WERI-Rb-1 (cell line): ENCODE measurements at regions not wholly inside any gene's neighbourhood (a gene's known extent, or its start where the extent isn't known, plus 50 kb on each side); places are given as distances from the start of the nearest gene placed in this dataset.

Source experiments
- DNase-seq: peaks from one replicate; pipeline ENCODE4 v3.0.0-alpha.2; 2020
- H3K27ac ChIP-seq: fragments of 250-450 bp; sonication (Bioruptor Pico); 2 replicates; pipeline ENCODE4 v1.5.1; 2020; ENCODE audit warnings: mild to moderate bottlenecking, moderate library complexity
- H3K27me3 ChIP-seq: fragments of 250-450 bp; sonication (Bioruptor Pico); 2 replicates; pipeline ENCODE4 v1.5.1; 2021; ENCODE audit warnings: mild to moderate bottlenecking, low read depth, moderate library complexity; ENCODE audit not compliant: insufficient read depth, severe bottlenecking
- H3K36me3 ChIP-seq: fragments of 250-450 bp; sonication (Bioruptor Pico); 2 replicates; pipeline ENCODE4 v1.5.1; 2020; ENCODE audit warnings: mild to moderate bottlenecking, moderate library complexity
- H3K4me3 ChIP-seq: 2 replicates; pipeline ENCODE4 v1.5.1; 2011; ENCODE audit warnings: low read depth, mild to moderate bottlenecking, control low read depth, low read length
- H3K9me3 ChIP-seq: fragments of 250-450 bp; sonication (Bioruptor Pico); 2 replicates; pipeline ENCODE4 v1.5.1; 2021; ENCODE audit warnings: mild to moderate bottlenecking, moderate library complexity; ENCODE audit not compliant: severe bottlenecking
- TF ChIP-seq, protein P1 (sequence below): IDR thresholded peaks from 2 replicates; pipeline ENCODE4 v1.5.1; 2011; ENCODE audit warnings: low read depth, mild to moderate bottlenecking, control low read depth, inconsistent platforms, low read length

DNA sequence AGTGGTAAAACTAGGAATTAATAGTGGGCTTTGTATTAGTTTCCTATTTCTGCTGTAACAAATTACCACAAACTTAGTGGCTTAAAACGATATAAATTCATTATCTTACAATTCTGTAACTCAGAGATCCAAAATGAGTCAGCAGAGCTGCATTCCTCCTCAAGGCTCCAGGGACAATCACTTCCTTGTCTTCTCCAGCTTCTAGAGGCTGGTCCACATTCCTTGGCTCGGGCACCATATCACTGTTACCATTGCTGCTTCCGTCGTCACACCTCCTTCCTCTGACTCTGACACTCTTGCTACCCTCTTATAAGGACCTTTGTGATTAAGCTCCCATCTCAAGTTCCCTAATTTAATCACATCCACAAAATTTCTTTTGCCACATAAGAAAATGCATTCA lies 567.8 kb upstream of the KLHL29 start:
- no peak for DNase-seq
- Histone ChIP-seq H3K27me3 (no peaks in the 10 kb centered on the region), H3K36me3 (no peaks in the 10 kb centered on the region), H3K9me3 (no peaks in the 10 kb centered on the region), H3K4me3 (no peak overlapping the region), H3K27ac (no peak overlapping the region)
- TF ChIP-seq, protein P1, sequence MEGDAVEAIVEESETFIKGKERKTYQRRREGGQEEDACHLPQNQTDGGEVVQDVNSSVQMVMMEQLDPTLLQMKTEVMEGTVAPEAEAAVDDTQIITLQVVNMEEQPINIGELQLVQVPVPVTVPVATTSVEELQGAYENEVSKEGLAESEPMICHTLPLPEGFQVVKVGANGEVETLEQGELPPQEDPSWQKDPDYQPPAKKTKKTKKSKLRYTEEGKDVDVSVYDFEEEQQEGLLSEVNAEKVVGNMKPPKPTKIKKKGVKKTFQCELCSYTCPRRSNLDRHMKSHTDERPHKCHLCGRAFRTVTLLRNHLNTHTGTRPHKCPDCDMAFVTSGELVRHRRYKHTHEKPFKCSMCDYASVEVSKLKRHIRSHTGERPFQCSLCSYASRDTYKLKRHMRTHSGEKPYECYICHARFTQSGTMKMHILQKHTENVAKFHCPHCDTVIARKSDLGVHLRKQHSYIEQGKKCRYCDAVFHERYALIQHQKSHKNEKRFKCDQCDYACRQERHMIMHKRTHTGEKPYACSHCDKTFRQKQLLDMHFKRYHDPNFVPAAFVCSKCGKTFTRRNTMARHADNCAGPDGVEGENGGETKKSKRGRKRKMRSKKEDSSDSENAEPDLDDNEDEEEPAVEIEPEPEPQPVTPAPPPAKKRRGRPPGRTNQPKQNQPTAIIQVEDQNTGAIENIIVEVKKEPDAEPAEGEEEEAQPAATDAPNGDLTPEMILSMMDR = no peak

DNA sequence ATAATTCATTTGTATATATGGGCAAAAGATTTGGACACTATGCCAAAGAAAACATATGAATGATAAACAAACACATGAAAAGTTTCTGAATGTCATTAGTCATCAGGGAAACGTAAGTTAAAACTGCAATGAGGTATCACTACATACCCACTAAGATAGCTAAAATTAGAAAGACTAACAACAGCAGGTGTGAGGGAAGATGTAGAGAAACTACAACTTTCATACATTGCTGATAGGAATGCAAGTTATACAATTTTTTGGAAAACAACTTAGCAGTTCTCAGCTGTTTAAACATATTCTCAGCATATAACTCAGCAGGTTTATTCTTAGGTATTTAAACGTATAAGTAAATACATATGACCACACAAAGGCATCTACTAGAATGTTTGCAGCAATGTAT lies 563.5 kb upstream of the KLHL29 start:
- Histone ChIP-seq H3K9me3 (no peaks in the 10 kb centered on the region), H3K27ac (no peak overlapping the region), H3K4me3 (no peak overlapping the region), H3K36me3 (no peaks in the 10 kb centered on the region), H3K27me3 (no peaks in the 10 kb centered on the region)
- TF ChIP-seq, protein P1 = no peak
- DNase-seq = no peak

DNA sequence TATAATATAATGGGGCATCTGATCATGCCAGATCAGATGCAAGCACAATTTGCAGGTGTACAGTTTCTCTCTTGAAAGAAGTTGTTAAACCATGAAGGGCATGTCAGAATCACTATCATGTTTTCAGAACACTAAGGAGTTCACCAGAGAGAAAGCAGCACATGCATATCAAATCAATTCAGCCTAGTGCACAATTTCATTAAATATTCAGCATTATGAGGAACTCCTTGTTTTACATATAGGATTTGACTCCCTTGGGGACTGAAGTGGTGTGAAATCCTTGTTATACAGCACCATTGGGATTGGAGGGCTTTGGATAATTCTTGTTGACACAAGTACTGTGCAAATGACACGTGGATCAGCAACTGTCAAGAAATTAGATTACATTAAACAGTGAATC lies 562.1 kb upstream of the KLHL29 start:
- no peak overlapping the region for H3K4me3 ChIP-seq
- no peaks in the 10 kb centered on the region for H3K27me3 ChIP-seq
- no peaks in the 10 kb centered on the region for H3K36me3 ChIP-seq
- TF ChIP-seq, protein P1 = no peak
- DNase-seq = no peak
- H3K9me3 ChIP-seq = no peaks in the 10 kb centered on the region
- no peak overlapping the region for H3K27ac ChIP-seq

DNA sequence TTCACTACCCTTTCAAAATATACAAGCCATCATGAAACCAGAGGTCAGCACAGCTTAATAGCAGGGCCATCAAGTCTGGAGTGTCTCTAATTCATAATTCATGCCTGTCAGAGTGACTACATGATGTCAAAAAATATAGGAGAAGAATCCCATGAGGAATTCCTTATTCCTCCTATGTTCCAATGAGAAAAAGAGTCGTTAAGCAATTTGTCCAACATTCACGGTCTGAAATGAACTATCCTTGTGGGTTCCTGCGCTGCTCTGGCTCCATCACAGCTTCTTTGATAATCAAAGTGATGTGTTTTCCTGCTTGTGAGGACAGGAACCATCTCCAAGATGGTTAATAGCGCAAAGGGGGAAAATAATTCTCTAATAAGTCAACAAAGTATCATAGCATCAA lies 560.4 kb upstream of the KLHL29 start:
- no peak for DNase-seq
- Histone ChIP-seq H3K36me3 (no peaks in the 10 kb centered on the region), H3K4me3 (no peak overlapping the region), H3K27ac (no peak overlapping the region), H3K9me3 (no peaks in the 10 kb centered on the region), H3K27me3 (no peaks in the 10 kb centered on the region)
- TF ChIP-seq, protein P1 = no peak

DNA sequence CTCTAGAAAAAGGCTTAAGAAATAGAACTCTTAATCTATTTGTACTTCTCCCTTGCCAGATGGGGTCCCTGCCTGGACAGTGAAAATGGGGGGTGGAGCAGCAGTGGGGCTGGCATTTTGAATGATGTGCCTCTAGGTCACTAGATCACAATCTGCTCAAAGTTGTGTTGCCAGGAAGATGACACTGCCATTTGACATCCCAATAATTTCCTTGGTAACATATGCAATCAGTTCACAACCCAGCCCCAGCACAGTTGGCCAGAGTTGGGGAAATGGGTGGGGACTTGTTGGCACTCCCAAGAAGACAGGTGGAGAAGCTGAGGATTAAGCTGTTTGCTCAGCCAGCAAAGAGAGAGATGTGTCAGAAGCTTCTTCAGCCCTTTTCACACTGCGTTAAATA lies 558.3 kb upstream of the KLHL29 start:
- peak; percentile 72 for DNase-seq
- Histone ChIP-seq H3K9me3 (peaks cover 3% of the 10 kb centered on the region), H3K27ac (peak overlapping the region; percentile 52), H3K36me3 (no peaks in the 10 kb centered on the region), H3K4me3 (no peak overlapping the region), H3K27me3 (no peaks in the 10 kb centered on the region)
- TF ChIP-seq, protein P1 = no peak

DNA sequence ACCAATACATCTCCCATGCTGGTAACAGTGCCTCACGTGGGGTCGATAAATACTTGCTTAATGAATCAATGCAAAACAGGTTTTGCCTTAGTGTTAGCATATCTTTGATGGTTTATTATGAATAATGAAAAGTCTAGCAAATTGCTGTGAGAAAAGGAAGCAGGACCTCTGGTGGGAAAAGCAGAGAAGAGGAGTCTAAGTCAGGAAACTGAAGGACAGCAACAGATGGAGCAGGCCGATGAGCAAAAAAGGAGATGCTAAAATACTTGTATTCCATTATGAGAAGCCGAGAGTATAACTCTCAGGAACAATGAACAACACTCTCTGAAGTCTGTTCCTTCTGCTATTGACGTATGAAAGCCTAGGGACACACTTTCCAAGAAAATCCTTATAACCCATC lies 555.2 kb upstream of the KLHL29 start:
- H3K36me3 ChIP-seq = no peaks in the 10 kb centered on the region
- no peak overlapping the region for H3K27ac ChIP-seq
- TF ChIP-seq, protein P1 = no peak
- no peak for DNase-seq
- H3K4me3 ChIP-seq = no peak overlapping the region
- H3K27me3 ChIP-seq = no peaks in the 10 kb centered on the region
- H3K9me3 ChIP-seq = peaks cover 3% of the 10 kb centered on the region
